GM23338 (cell line): ENCODE measurements at regions not wholly inside any gene's neighbourhood (a gene's known extent, or its start where the extent isn't known, plus 50 kb on each side); places are given as distances from the start of the nearest gene placed in this dataset.

Source experiments
- ATAC-seq: fragments of 200-7000 bp; cut with Tn5 transposase; 3 replicates; pipeline ENCODE4 v1.9.1; 2020
- DNase-seq: peaks from one replicate; pipeline ENCODE4 v3.0.0-alpha.2; 2015; ENCODE audit warnings: low spot score
- H2AFZ ChIP-seq: fragments of 200-600 bp; sonication (generic); 2 replicates; pipeline ENCODE4 v1.8.0; 2016; ENCODE audit warnings: antibody characterized with exemption, mild to moderate bottlenecking, moderate library complexity
- H3F3A ChIP-seq: fragments of 200-600 bp; sonication (generic); replicated peaks from 2 replicates; pipeline ENCODE4 v1.8.0; 2017; ENCODE audit warnings: antibody characterized with exemption, mixed run types, low read depth
- H3K27ac ChIP-seq: fragments of 200-600 bp; sonication (generic); 2 replicates; pipeline ENCODE4 v1.6.1; 2016; ENCODE audit warnings: low read depth
- H3K27me3 ChIP-seq: fragments of 200-600 bp; sonication (generic); 2 replicates; pipeline ENCODE4 v1.8.0; 2016; ENCODE audit warnings: mild to moderate bottlenecking, mixed run types, moderate library complexity; ENCODE audit not compliant: insufficient read depth
- H3K36me3 ChIP-seq: fragments of 200-600 bp; sonication (generic); 2 replicates; pipeline ENCODE4 v1.8.0; 2016; ENCODE audit warnings: mild to moderate bottlenecking; ENCODE audit not compliant: insufficient read depth
- H3K4me1 ChIP-seq: fragments of 200-600 bp; sonication (generic); 2 replicates; pipeline ENCODE4 v1.8.0; 2016; ENCODE audit warnings: mild to moderate bottlenecking, moderate library complexity; ENCODE audit not compliant: insufficient read depth
- H3K4me2 ChIP-seq: fragments of 200-600 bp; sonication (generic); 2 replicates; pipeline ENCODE4 v1.7.1; 2017; ENCODE audit warnings: mixed run types
- H3K4me3 ChIP-seq: fragments of 200-600 bp; sonication (generic); 2 replicates; pipeline ENCODE4 v1.6.1; 2016; ENCODE audit warnings: mixed run types
- H3K79me2 ChIP-seq: fragments of 200-600 bp; sonication (generic); replicated peaks from 2 replicates; pipeline ENCODE4 v1.8.0; 2017; ENCODE audit warnings: mild to moderate bottlenecking; ENCODE audit not compliant: insufficient read depth
- H3K9me2 ChIP-seq: fragments of 200-600 bp; sonication (generic); 2 replicates; pipeline ENCODE4 v1.8.0; 2017; ENCODE audit not compliant: insufficient read depth
- H4K20me1 ChIP-seq: fragments of 200-600 bp; sonication (generic); replicated peaks from 2 replicates; pipeline ENCODE4 v1.8.0; 2017; ENCODE audit warnings: mild to moderate bottlenecking; ENCODE audit not compliant: insufficient read depth
- H3K27ac Mint-ChIP-seq: 2 replicates; pipeline ENCODE4 v1.8.0; 2020; ENCODE audit warnings: inconsistent platforms, mild to moderate bottlenecking, moderate library complexity, mixed read lengths
- H3K27me3 Mint-ChIP-seq: 3 replicates; pipeline ENCODE4 v1.8.0; 2022; ENCODE audit warnings: low read depth, mild to moderate bottlenecking, moderate library complexity, mixed read lengths, inconsistent platforms; ENCODE audit not compliant: insufficient read depth, poor library complexity
- H3K36me3 Mint-ChIP-seq: 3 replicates; pipeline ENCODE4 v1.8.0; 2021; ENCODE audit warnings: low read depth, mild to moderate bottlenecking, inconsistent platforms, moderate library complexity, mixed read lengths
- H3K4me1 Mint-ChIP-seq: 3 replicates; pipeline ENCODE4 v1.8.0; 2020; ENCODE audit warnings: mild to moderate bottlenecking, inconsistent platforms, mixed read lengths
- H3K4me3 Mint-ChIP-seq: 3 replicates; pipeline ENCODE4 v1.8.0; 2021; ENCODE audit warnings: moderate library complexity, mild to moderate bottlenecking, inconsistent platforms, mixed read lengths
- H3K9me3 Mint-ChIP-seq: 3 replicates; pipeline ENCODE4 v1.8.0; 2020; ENCODE audit warnings: moderate library complexity, mild to moderate bottlenecking, inconsistent platforms, mixed read lengths
- CREB1 ChIP-seq: fragments of 250-450 bp; sonication (Bioruptor Pico); IDR thresholded peaks from 2 replicates; pipeline ENCODE4 v1.5.0; 2020; ENCODE audit warnings: low read depth, mild to moderate bottlenecking, moderate library complexity
- EZH2 ChIP-seq: fragments of 200-600 bp; sonication (generic); IDR thresholded peaks from one replicate; pipeline ENCODE4 v1.8.0; 2017; ENCODE audit warnings: antibody characterized with exemption, mild to moderate bottlenecking, low read depth; ENCODE audit not compliant: unreplicated experiment
- EZH2phosphoT487 ChIP-seq: fragments of 200-600 bp; sonication (generic); IDR thresholded peaks from one replicate; pipeline ENCODE4 v1.8.1; 2018; ENCODE audit warnings: antibody characterized with exemption; ENCODE audit not compliant: unreplicated experiment
- JUNB ChIP-seq: IDR thresholded peaks from one replicate; pipeline ENCODE4 v1.6.1; 2016; ENCODE audit warnings: antibody characterized with exemption; ENCODE audit not compliant: unreplicated experiment
- NANOG ChIP-seq: IDR thresholded peaks from 2 replicates; pipeline ENCODE4 v1.6.1; 2016; ENCODE audit warnings: antibody characterized with exemption, borderline replicate concordance
- POLR2AphosphoS5 ChIP-seq: IDR thresholded peaks from 2 replicates; pipeline ENCODE4 v1.6.1; 2016; ENCODE audit warnings: antibody characterized with exemption, low read depth
- STAT1 ChIP-seq: IDR thresholded peaks from one replicate; pipeline ENCODE4 v1.6.1; 2016; ENCODE audit warnings: antibody characterized with exemption; ENCODE audit not compliant: unreplicated experiment
- ZNF114 ChIP-seq: fragments of 250-450 bp; sonication (Bioruptor Pico); IDR thresholded peaks from 2 replicates; pipeline ENCODE4 v1.5.0; 2020; ENCODE audit warnings: mild to moderate bottlenecking, moderate library complexity
- ZNF331 ChIP-seq: fragments of 250-450 bp; sonication (Bioruptor Pico); IDR thresholded peaks from 2 replicates; pipeline ENCODE4 v1.5.0; 2020; ENCODE audit warnings: low read depth, mild to moderate bottlenecking, moderate library complexity
- ZNF462 ChIP-seq: fragments of 250-450 bp; sonication (Bioruptor Pico); IDR thresholded peaks from 2 replicates; pipeline ENCODE4 v1.5.0; 2020; ENCODE audit warnings: mild to moderate bottlenecking, moderate library complexity
- TF ChIP-seq, protein P1 (sequence below): IDR thresholded peaks from 2 replicates; pipeline ENCODE4 v1.6.1; 2016; ENCODE audit warnings: antibody characterized with exemption
- TF ChIP-seq, protein P2 (sequence below), 2 experiments: fragments of 200-600 bp in 1 of 2; sonication (generic) in 1 of 2; conservative IDR thresholded peaks; 2 replicates each; pipeline versions ENCODE4 v1.5.1 to v1.6.1; 2016 to 2017; ENCODE audit warnings: antibody characterized with exemption in 2 of 2, low read depth in 2 of 2, mild to moderate bottlenecking in 2 of 2, moderate library complexity in 1 of 2
- TF ChIP-seq, protein P3 (sequence below): IDR thresholded peaks from one replicate; pipeline ENCODE4 v1.6.1; 2018; ENCODE audit warnings: antibody characterized with exemption; ENCODE audit not compliant: unreplicated experiment

GRCh38 chr9:85430659-85431338 lies 311.0 kb downstream of the AGTPBP1 start:
- DNase-seq (no peak), ATAC-seq (no peak)
- Histone ChIP-seq H3K4me1 (no peaks in the 10 kb centered on the region), H3K36me3 (no peaks in the 10 kb centered on the region), H3K4me2 (no peak overlapping the region), H3K27me3 (no peaks in the 10 kb centered on the region), H3K79me2 (no peaks in the 10 kb centered on the region), H4K20me1 (no peaks in the 10 kb centered on the region), H3F3A (no peaks in the 10 kb centered on the region), H3K27ac (no peak overlapping the region), H3K9me2 (peaks cover 12% of the 10 kb centered on the region; the same call in 1 of the 2 replicates), H2AFZ (0 out of 2 replicates have a peak overlapping the region, but pooled peaks have one; percentile 43), H3K4me3 (no peak overlapping the region)
- TF ChIP-seq STAT1 (no peak), ZNF331 (CRISPR knock-in tag) (no peak), ZNF114 (CRISPR knock-in tag) (no peak), EZH2phosphoT487 (no peak), EZH2 (no peak), CREB1 (CRISPR knock-in tag) (no peak), JUNB (no peak), ZNF462 (CRISPR knock-in tag) (no peak), POLR2AphosphoS5 (no peak), NANOG (no peak)
- TF ChIP-seq, protein P1, sequence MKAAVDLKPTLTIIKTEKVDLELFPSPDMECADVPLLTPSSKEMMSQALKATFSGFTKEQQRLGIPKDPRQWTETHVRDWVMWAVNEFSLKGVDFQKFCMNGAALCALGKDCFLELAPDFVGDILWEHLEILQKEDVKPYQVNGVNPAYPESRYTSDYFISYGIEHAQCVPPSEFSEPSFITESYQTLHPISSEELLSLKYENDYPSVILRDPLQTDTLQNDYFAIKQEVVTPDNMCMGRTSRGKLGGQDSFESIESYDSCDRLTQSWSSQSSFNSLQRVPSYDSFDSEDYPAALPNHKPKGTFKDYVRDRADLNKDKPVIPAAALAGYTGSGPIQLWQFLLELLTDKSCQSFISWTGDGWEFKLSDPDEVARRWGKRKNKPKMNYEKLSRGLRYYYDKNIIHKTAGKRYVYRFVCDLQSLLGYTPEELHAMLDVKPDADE: no peak
- TF ChIP-seq, protein P2, sequence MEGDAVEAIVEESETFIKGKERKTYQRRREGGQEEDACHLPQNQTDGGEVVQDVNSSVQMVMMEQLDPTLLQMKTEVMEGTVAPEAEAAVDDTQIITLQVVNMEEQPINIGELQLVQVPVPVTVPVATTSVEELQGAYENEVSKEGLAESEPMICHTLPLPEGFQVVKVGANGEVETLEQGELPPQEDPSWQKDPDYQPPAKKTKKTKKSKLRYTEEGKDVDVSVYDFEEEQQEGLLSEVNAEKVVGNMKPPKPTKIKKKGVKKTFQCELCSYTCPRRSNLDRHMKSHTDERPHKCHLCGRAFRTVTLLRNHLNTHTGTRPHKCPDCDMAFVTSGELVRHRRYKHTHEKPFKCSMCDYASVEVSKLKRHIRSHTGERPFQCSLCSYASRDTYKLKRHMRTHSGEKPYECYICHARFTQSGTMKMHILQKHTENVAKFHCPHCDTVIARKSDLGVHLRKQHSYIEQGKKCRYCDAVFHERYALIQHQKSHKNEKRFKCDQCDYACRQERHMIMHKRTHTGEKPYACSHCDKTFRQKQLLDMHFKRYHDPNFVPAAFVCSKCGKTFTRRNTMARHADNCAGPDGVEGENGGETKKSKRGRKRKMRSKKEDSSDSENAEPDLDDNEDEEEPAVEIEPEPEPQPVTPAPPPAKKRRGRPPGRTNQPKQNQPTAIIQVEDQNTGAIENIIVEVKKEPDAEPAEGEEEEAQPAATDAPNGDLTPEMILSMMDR (conservative IDR thresholded peaks at IDR 0.05; ENCODE audit: low read depth in 2 of 2): no peak
- TF ChIP-seq, protein P3, sequence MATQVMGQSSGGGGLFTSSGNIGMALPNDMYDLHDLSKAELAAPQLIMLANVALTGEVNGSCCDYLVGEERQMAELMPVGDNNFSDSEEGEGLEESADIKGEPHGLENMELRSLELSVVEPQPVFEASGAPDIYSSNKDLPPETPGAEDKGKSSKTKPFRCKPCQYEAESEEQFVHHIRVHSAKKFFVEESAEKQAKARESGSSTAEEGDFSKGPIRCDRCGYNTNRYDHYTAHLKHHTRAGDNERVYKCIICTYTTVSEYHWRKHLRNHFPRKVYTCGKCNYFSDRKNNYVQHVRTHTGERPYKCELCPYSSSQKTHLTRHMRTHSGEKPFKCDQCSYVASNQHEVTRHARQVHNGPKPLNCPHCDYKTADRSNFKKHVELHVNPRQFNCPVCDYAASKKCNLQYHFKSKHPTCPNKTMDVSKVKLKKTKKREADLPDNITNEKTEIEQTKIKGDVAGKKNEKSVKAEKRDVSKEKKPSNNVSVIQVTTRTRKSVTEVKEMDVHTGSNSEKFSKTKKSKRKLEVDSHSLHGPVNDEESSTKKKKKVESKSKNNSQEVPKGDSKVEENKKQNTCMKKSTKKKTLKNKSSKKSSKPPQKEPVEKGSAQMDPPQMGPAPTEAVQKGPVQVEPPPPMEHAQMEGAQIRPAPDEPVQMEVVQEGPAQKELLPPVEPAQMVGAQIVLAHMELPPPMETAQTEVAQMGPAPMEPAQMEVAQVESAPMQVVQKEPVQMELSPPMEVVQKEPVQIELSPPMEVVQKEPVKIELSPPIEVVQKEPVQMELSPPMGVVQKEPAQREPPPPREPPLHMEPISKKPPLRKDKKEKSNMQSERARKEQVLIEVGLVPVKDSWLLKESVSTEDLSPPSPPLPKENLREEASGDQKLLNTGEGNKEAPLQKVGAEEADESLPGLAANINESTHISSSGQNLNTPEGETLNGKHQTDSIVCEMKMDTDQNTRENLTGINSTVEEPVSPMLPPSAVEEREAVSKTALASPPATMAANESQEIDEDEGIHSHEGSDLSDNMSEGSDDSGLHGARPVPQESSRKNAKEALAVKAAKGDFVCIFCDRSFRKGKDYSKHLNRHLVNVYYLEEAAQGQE: no peak
- H3K9me3 Mint-ChIP-seq: no peaks in the 10 kb centered on the region; the same call in 2 of the 3 replicates
- no peaks in the 10 kb centered on the region for H3K36me3 Mint-ChIP-seq
- H3K4me1 Mint-ChIP-seq: peaks cover 4% of the 10 kb centered on the region; the same call in 1 of the 3 replicates
- H3K27ac Mint-ChIP-seq: no peak overlapping the region
- H3K27me3 Mint-ChIP-seq: peaks cover 9% of the 10 kb centered on the region
- H3K4me3 Mint-ChIP-seq: no peak overlapping the region
